Neural cell (in vitro differentiated cells): ENCODE measurements at regions not wholly inside any gene's neighbourhood (a gene's known extent, or its start where the extent isn't known, plus 50 kb on each side); places are given as distances from the start of the nearest gene placed in this dataset.

Source experiments
- H2AFZ ChIP-seq: fragments of 200-600, 300-800 bp; sonication (generic), shearing (Covaris generic); 2 replicates; pipeline ENCODE4 v1.6.0; 2014; ENCODE audit warnings: low read depth, mild to moderate bottlenecking, antibody characterized with exemption, low read length, moderate library complexity
- H3F3A ChIP-seq: fragments of 200-600 bp; shearing (Covaris generic); 2 replicates; pipeline ENCODE4 v1.6.1; 2016; ENCODE audit warnings: mild to moderate bottlenecking, moderate library complexity, mixed read lengths, antibody characterized with exemption, low read length; ENCODE audit not compliant: insufficient read depth, poor library complexity, severe bottlenecking
- H3K27ac ChIP-seq: fragments of 200-600, 300-800 bp; sonication (generic), shearing (Covaris generic); 2 replicates; pipeline ENCODE4 v1.5.1; 2014; ENCODE audit warnings: mild to moderate bottlenecking, low read length, moderate library complexity
- H3K27me3 ChIP-seq: fragments of 300-800, 200-600 bp; sonication (generic), shearing (Covaris generic); 2 replicates; pipeline ENCODE4 v1.6.0; 2014; ENCODE audit warnings: mild to moderate bottlenecking, low read depth, low read length, moderate library complexity; ENCODE audit not compliant: insufficient read depth
- H3K36me3 ChIP-seq: fragments of 300-800, 200-600 bp; sonication (generic), shearing (Covaris generic); 2 replicates; pipeline ENCODE4 v1.5.1; 2014; ENCODE audit warnings: mild to moderate bottlenecking, antibody characterized with exemption, low read length, moderate library complexity; ENCODE audit not compliant: insufficient read depth
- H3K4me2 ChIP-seq: fragments of 300-800, 200-600 bp; sonication (generic), shearing (Covaris generic); 2 replicates; pipeline ENCODE4 v1.6.0; 2014; ENCODE audit warnings: mild to moderate bottlenecking, low read length
- H3K4me3 ChIP-seq: fragments of 300-800, 200-600 bp; sonication (generic), shearing (Covaris generic); 2 replicates; pipeline ENCODE4 v1.5.1; 2014; ENCODE audit warnings: mild to moderate bottlenecking, low read length, moderate library complexity
- H3K79me2 ChIP-seq: fragments of 200-600 bp; shearing (Covaris generic); replicated peaks from 2 replicates; pipeline ENCODE4 v1.6.0; 2014; ENCODE audit warnings: mild to moderate bottlenecking, low read length, moderate library complexity; ENCODE audit not compliant: insufficient read depth
- H3K9ac ChIP-seq: fragments of 300-800, 200-600 bp; sonication (generic), shearing (Covaris generic); 2 replicates; pipeline ENCODE4 v1.6.1; 2016; ENCODE audit warnings: mild to moderate bottlenecking, low read length, mixed read lengths
- H3K9me2 ChIP-seq: fragments of 200-600 bp; shearing (Covaris generic); 2 replicates; pipeline ENCODE4 v1.6.1; 2016; ENCODE audit warnings: mild to moderate bottlenecking, low read length, mixed read lengths; ENCODE audit not compliant: insufficient read depth
- H3K9me3 ChIP-seq: fragments of 200-600, 300-800 bp; sonication (generic), shearing (Covaris generic); 2 replicates; pipeline ENCODE4 v1.6.1; 2016; ENCODE audit warnings: mild to moderate bottlenecking, mixed run types, low read length, moderate library complexity, mixed read lengths
- H4K20me1 ChIP-seq: fragments of 200-600 bp; shearing (Covaris generic); 2 replicates; pipeline ENCODE4 v1.6.1; 2016; ENCODE audit warnings: mild to moderate bottlenecking, mixed run types; ENCODE audit not compliant: insufficient read depth
- CTCF ChIP-seq: fragments of 450-650 bp; IDR thresholded peaks from 2 replicates; pipeline ENCODE4 v1.5.1; 2014; ENCODE audit warnings: antibody characterized with exemption, mild to moderate bottlenecking, moderate library complexity; ENCODE audit not compliant: poor library complexity, severe bottlenecking
- EP300 ChIP-seq: fragments of 450-650 bp; conservative IDR thresholded peaks from 2 replicates; pipeline ENCODE4 v1.6.1; 2014; ENCODE audit warnings: antibody characterized with exemption, mild to moderate bottlenecking, moderate library complexity; ENCODE audit not compliant: poor library complexity, severe bottlenecking
- EZH2 ChIP-seq: fragments of 200-600, 300-800 bp; shearing (Covaris generic), sonication (generic); IDR thresholded peaks from 2 replicates; pipeline ENCODE4 v1.6.1; 2014; ENCODE audit warnings: antibody characterized with exemption, low read length, borderline replicate concordance, mild to moderate bottlenecking; ENCODE audit not compliant: insufficient read depth, poor library complexity, severe bottlenecking
- MXI1 ChIP-seq: fragments of 450-650 bp; conservative IDR thresholded peaks from 2 replicates; pipeline ENCODE4 v1.6.1; 2014; ENCODE audit warnings: antibody characterized with exemption, mild to moderate bottlenecking; ENCODE audit not compliant: poor library complexity, severe bottlenecking
- RAD21 ChIP-seq: fragments of 450-650 bp; conservative IDR thresholded peaks from 2 replicates; pipeline ENCODE4 v1.6.1; 2014; ENCODE audit warnings: antibody characterized with exemption, mild to moderate bottlenecking, moderate library complexity
- REST ChIP-seq: IDR thresholded peaks from 2 replicates; pipeline ENCODE4 v1.6.1; 2012; ENCODE audit warnings: borderline replicate concordance
- SMC3 ChIP-seq: fragments of 450-650 bp; conservative IDR thresholded peaks from 2 replicates; pipeline ENCODE4 v1.6.1; 2014; ENCODE audit warnings: antibody characterized with exemption, mild to moderate bottlenecking, moderate library complexity; ENCODE audit not compliant: poor library complexity
- TAF1 ChIP-seq: IDR thresholded peaks from 2 replicates; pipeline ENCODE4 v1.6.1; 2012; ENCODE audit warnings: low read depth

GRCh38 chr7:52876402-52876801 lies 159.0 kb upstream of the POM121L12 start:
- no peak for TF ChIP-seq EP300
- TF ChIP-seq REST: no peak
- no peak for TF ChIP-seq EZH2
- TF ChIP-seq CTCF: no peak
- TF ChIP-seq MXI1: no peak
- no peak for TF ChIP-seq RAD21
- no peak for TF ChIP-seq TAF1
- no peak for TF ChIP-seq SMC3
- H2AFZ ChIP-seq: no peak overlapping the region
- H3K9ac ChIP-seq: no peak overlapping the region

GRCh38 chr7:52863652-52864051 lies 171.8 kb upstream of the POM121L12 start:
- no peak overlapping the region for H2AFZ ChIP-seq
- no peaks in the 10 kb centered on the region for H3K9me3 ChIP-seq
- no peaks in the 10 kb centered on the region for H3K36me3 ChIP-seq
- no peaks in the 10 kb centered on the region for H3K27me3 ChIP-seq
- H3K4me3 ChIP-seq: no peak overlapping the region
- no peaks in the 10 kb centered on the region for H3K9me2 ChIP-seq
- H3K4me2 ChIP-seq: no peak overlapping the region
- H3K27ac ChIP-seq: no peak overlapping the region
- no peaks in the 10 kb centered on the region for H4K20me1 ChIP-seq
- no peaks in the 10 kb centered on the region for H3F3A ChIP-seq
- H3K79me2 ChIP-seq: no peaks in the 10 kb centered on the region
- H3K9ac ChIP-seq: no peak overlapping the region
- TF ChIP-seq RAD21 (no peak), CTCF (no peak), MXI1 (no peak)

More at GRCh38 chr7:52876402-52876801, 159.0 kb upstream of the POM121L12 start:
- Histone ChIP-seq H3F3A (no peaks in the 10 kb centered on the region), H3K36me3 (no peaks in the 10 kb centered on the region), H3K27me3 (no peaks in the 10 kb centered on the region), H3K4me3 (no peak overlapping the region), H3K4me2 (no peak overlapping the region), H4K20me1 (no peaks in the 10 kb centered on the region), H3K9me2 (no peaks in the 10 kb centered on the region), H3K79me2 (no peaks in the 10 kb centered on the region), H3K9me3 (no peaks in the 10 kb centered on the region), H3K27ac (no peak overlapping the region)
